ENCODE measurements at regions not wholly inside any gene's neighbourhood (a gene's known extent, or its start where the extent isn't known, plus 50 kb on each side); places are given as distances from the start of the nearest gene placed in this dataset.

GRCh38 chr10:23813687-23814086 lies 374.8 kb downstream of the OTUD1 start:
- no peak for TF ChIP-seq CTCF (IDR thresholded peaks at IDR 0.05; ENCODE audit: borderline replicate concordance, extremely low read depth, low read length, poor library complexity, severe bottlenecking)
- TF ChIP-seq EZH2 (IDR thresholded peaks at IDR 0.05; ENCODE audit: borderline replicate concordance, low read depth, low read length, severe bottlenecking), result no peak
- DNase-seq (no peak), ATAC-seq (ENCODE audit: insufficient read depth, low read depth) (no peak)
- Histone ChIP-seq H3K4me1 (ENCODE audit: insufficient read depth, low read length) (no peaks in the 10 kb centered on the region), H4K20me1 (ENCODE audit: insufficient read depth, low read length) (no peaks in the 10 kb centered on the region), H3K9me3 (ENCODE audit: insufficient read depth, low read length, severe bottlenecking) (no peaks in the 10 kb centered on the region), H3K4me2 (ENCODE audit: insufficient read depth, low read length) (no peak overlapping the region), H2AFZ (ENCODE audit: low read depth, low read length) (no peak overlapping the region), H3K9ac (ENCODE audit: low read depth, low read length) (no peak overlapping the region), H3K4me3 (ENCODE audit: low read depth in 1 of 2, low read length in 2 of 2) (no peak overlapping the region), H3K27me3 (ENCODE audit: insufficient read depth, low read length, poor library complexity) (peaks cover 5% of the 10 kb centered on the region), H3K36me3 (ENCODE audit: insufficient read depth, low read length) (no peaks in the 10 kb centered on the region), H3K27ac (ENCODE audit: low read length) (no peak overlapping the region), H3K79me2 (ENCODE audit: insufficient read depth, low read length) (no peaks in the 10 kb centered on the region)

GRCh38 chr10:23818484-23818883 lies 379.6 kb downstream of the OTUD1 start:
- Histone ChIP-seq H3K79me2 (ENCODE audit: insufficient read depth, low read length) (no peaks in the 10 kb centered on the region), H3K4me2 (ENCODE audit: insufficient read depth, low read length) (no peak overlapping the region), H3K4me1 (ENCODE audit: insufficient read depth, low read length) (no peaks in the 10 kb centered on the region), H3K9ac (ENCODE audit: low read depth, low read length) (no peak overlapping the region), H3K9me3 (ENCODE audit: insufficient read depth, low read length, severe bottlenecking) (no peaks in the 10 kb centered on the region), H3K27me3 (ENCODE audit: insufficient read depth, low read length, poor library complexity) (peaks cover 5% of the 10 kb centered on the region), H3K27ac (ENCODE audit: low read length) (no peak overlapping the region), H2AFZ (ENCODE audit: low read depth, low read length) (no peak overlapping the region), H4K20me1 (ENCODE audit: insufficient read depth, low read length) (no peaks in the 10 kb centered on the region), H3K36me3 (ENCODE audit: insufficient read depth, low read length) (no peaks in the 10 kb centered on the region), H3K4me3 (ENCODE audit: low read depth in 1 of 2, low read length in 2 of 2) (no peak overlapping the region)
- ATAC-seq (ENCODE audit: insufficient read depth, low read depth) (0 out of 3 replicates have a peak, but pooled peaks have one; percentile 12), DNase-seq (no peak)
- TF ChIP-seq EZH2 (IDR thresholded peaks at IDR 0.05; ENCODE audit: borderline replicate concordance, low read depth, low read length, severe bottlenecking) (no peak), CTCF (IDR thresholded peaks at IDR 0.05; ENCODE audit: borderline replicate concordance, extremely low read depth, low read length, poor library complexity, severe bottlenecking) (no peak)

DNA sequence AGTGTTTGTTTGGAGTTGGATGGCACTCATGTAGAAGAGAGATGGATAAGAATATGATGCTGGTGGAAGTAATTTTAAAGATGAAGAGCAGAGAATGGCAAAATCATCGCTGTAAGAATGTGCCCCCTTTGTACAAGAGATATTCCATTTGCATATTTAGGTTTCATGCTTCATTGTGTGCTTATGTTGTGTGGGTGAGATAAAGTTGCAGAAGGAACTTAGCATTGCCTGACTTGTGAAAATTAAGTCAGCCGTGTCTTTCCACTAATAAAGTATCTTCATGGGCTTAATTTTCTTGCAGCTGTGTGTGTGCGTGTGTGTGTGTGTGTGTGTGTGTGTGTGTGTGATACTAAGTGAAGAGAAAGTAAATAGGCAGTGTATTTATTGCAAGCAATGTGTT lies 381.9 kb downstream of the OTUD1 start:
- peaks cover 5% of the 10 kb centered on the region for H3K27me3 ChIP-seq (ENCODE audit: insufficient read depth, low read length, poor library complexity)
- DNase-seq (no peak), ATAC-seq (ENCODE audit: insufficient read depth, low read depth) (no peak)
- H4K20me1 ChIP-seq (ENCODE audit: insufficient read depth, low read length), result no peaks in the 10 kb centered on the region
- no peak overlapping the region for H3K9ac ChIP-seq (ENCODE audit: low read depth, low read length)
- H3K36me3 ChIP-seq (ENCODE audit: insufficient read depth, low read length), result no peaks in the 10 kb centered on the region
- H2AFZ ChIP-seq (ENCODE audit: low read depth, low read length), result no peak overlapping the region
- no peaks in the 10 kb centered on the region for H3K9me3 ChIP-seq (ENCODE audit: insufficient read depth, low read length, severe bottlenecking)
- TF ChIP-seq EZH2 (IDR thresholded peaks at IDR 0.05; ENCODE audit: borderline replicate concordance, low read depth, low read length, severe bottlenecking) (no peak), CTCF (IDR thresholded peaks at IDR 0.05; ENCODE audit: borderline replicate concordance, extremely low read depth, low read length, poor library complexity, severe bottlenecking) (no peak)
- H3K4me3 ChIP-seq (ENCODE audit: low read depth in 1 of 2, low read length in 2 of 2), result no peak overlapping the region
- H3K4me1 ChIP-seq (ENCODE audit: insufficient read depth, low read length), result no peaks in the 10 kb centered on the region
- no peaks in the 10 kb centered on the region for H3K79me2 ChIP-seq (ENCODE audit: insufficient read depth, low read length)
- H3K27ac ChIP-seq (ENCODE audit: low read length), result no peak overlapping the region
- no peak overlapping the region for H3K4me2 ChIP-seq (ENCODE audit: insufficient read depth, low read length)

DNA sequence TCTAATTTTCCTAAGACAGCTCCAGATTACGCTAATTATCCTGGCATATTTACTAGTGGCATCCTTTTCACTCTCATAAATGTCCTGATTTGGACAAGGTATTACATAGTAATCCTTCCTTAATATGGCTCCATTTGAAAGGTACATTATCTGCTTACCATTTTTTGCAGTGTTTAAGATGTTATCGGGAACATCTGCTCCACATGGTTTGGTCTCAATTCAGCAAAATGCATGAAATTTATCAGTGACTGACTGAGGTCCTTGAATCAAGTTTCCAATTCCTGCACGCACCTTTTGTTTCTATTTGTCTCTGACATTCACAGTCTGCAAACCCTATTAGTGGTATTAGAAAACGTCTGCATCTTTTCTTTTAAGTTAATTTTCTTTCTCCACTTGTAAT lies 384.1 kb upstream of the KIAA1217 start:
- Histone ChIP-seq H3K9ac (ENCODE audit: low read depth, low read length) (no peak overlapping the region), H3K36me3 (ENCODE audit: insufficient read depth, low read length) (no peaks in the 10 kb centered on the region), H3K4me3 (ENCODE audit: low read depth in 1 of 2, low read length in 2 of 2) (no peak overlapping the region), H3K4me1 (ENCODE audit: insufficient read depth, low read length) (no peaks in the 10 kb centered on the region), H3K27me3 (ENCODE audit: insufficient read depth, low read length, poor library complexity) (no peaks in the 10 kb centered on the region), H2AFZ (ENCODE audit: low read depth, low read length) (no peak overlapping the region), H3K4me2 (ENCODE audit: insufficient read depth, low read length) (no peak overlapping the region), H3K9me3 (ENCODE audit: insufficient read depth, low read length, severe bottlenecking) (no peaks in the 10 kb centered on the region), H4K20me1 (ENCODE audit: insufficient read depth, low read length) (no peaks in the 10 kb centered on the region), H3K79me2 (ENCODE audit: insufficient read depth, low read length) (no peaks in the 10 kb centered on the region), H3K27ac (ENCODE audit: low read length) (no peak overlapping the region)
- TF ChIP-seq CTCF (IDR thresholded peaks at IDR 0.05; ENCODE audit: borderline replicate concordance, extremely low read depth, low read length, poor library complexity, severe bottlenecking), result no peak
- TF ChIP-seq EZH2 (IDR thresholded peaks at IDR 0.05; ENCODE audit: borderline replicate concordance, low read depth, low read length, severe bottlenecking), result no peak
- DNase-seq (no peak), ATAC-seq (ENCODE audit: insufficient read depth, low read depth) (no peak)

All from DND-41 (cell line).